Endothelial cell of umbilical vein (primary cell): ENCODE measurements at regions not wholly inside any gene's neighbourhood (a gene's known extent, or its start where the extent isn't known, plus 50 kb on each side); places are given as distances from the start of the nearest gene placed in this dataset.

ENCODE experiments used
- BruUV-seq: library from RNA; stranded (reverse); fragments of 400-500 nt; replicated peaks from 2 replicates; lab custom pipeline; 2021; lab: Mats Ljungman, UMichigan
- CTCF ChIA-PET: fragments of 300-600, 350-600 bp; sonication (Branson Sonifier 250); formaldehyde crosslinking; loops from one replicate; lab custom pipeline; 2021; ENCODE audit warnings: antibody characterized with exemption, inconsistent platforms; lab: Charles Lee
- POLR2A ChIA-PET: fragments of 300-600, 350-600 bp; sonication (Branson Sonifier 250); formaldehyde crosslinking; loops from one replicate; lab custom pipeline; 2021; ENCODE audit warnings: antibody characterized with exemption, inconsistent platforms; lab: Charles Lee
- DNase-seq: peaks from one replicate; pipeline ENCODE4 v3.0.0-alpha.2; 2011; ENCODE audit warnings: low read depth, low spot score
- FAIRE-seq: peaks from 2 replicates; lab custom pipeline; 2011; peaks lifted over from hg19 to GRCh38; lab: Jason Lieb, UNC
- H2AFZ ChIP-seq: 2 replicates; pipeline ENCODE4 v1.6.0; 2012; ENCODE audit warnings: low read depth, low read length, control low read depth, inconsistent platforms
- H3K27ac ChIP-seq: 2 replicates; pipeline ENCODE4 v1.5.1; 2011; ENCODE audit warnings: low read depth, mild to moderate bottlenecking, control low read depth, low read length, moderate library complexity; ENCODE audit not compliant: insufficient read depth
- H3K27me3 ChIP-seq, 2 experiments: 2 replicates each; pipeline versions ENCODE4 v1.6.0 to v1.6.1; 2011; ENCODE audit warnings: low read length in 2 of 2, mixed read lengths in 1 of 2; ENCODE audit not compliant: control insufficient read depth in 2 of 2, insufficient read depth in 2 of 2
- H3K36me3 ChIP-seq, 2 experiments: 2 replicates in 1 of 2; 3 replicates in 1 of 2; pipeline ENCODE4 v1.5.1; 2011; ENCODE audit warnings: low read length in 2 of 2, mild to moderate bottlenecking in 1 of 2, moderate library complexity in 1 of 2; ENCODE audit not compliant: control insufficient read depth in 2 of 2, insufficient read depth in 2 of 2; ENCODE audit errors: extremely low read depth in 1 of 2
- H3K4me1 ChIP-seq: 3 replicates; pipeline ENCODE4 v1.5.1; 2011; ENCODE audit warnings: mild to moderate bottlenecking, low read length; ENCODE audit not compliant: control insufficient read depth, insufficient read depth; ENCODE audit errors: extremely low read depth
- H3K4me2 ChIP-seq: 2 replicates; pipeline ENCODE4 v1.6.1; 2011; ENCODE audit warnings: low read length, control low read depth, mixed read lengths; ENCODE audit not compliant: insufficient read depth
- H3K4me3 ChIP-seq, 3 experiments: fragments of 200-600 bp in 1 of 3; sonication (generic), shearing (Covaris generic) in 1 of 3; replicated peaks in 1 of 3; 2 replicates each; pipeline ENCODE4 v1.5.1; 2011 to 2016; ENCODE audit warnings: control low read depth in 3 of 3, low read length in 3 of 3, mild to moderate bottlenecking in 2 of 3, inconsistent platforms in 1 of 3, low read depth in 1 of 3, moderate library complexity in 1 of 3; ENCODE audit not compliant: insufficient read depth in 1 of 3
- H3K79me2 ChIP-seq: 2 replicates; pipeline ENCODE4 v1.6.0; 2012; ENCODE audit warnings: low read length, inconsistent platforms; ENCODE audit not compliant: control insufficient read depth, insufficient read depth
- H3K9ac ChIP-seq: replicated peaks from 2 replicates; pipeline ENCODE3; 2011; ENCODE audit warnings: low read length, control low read depth; ENCODE audit not compliant: insufficient read depth; ENCODE audit errors: extremely low read depth
- H3K9me1 ChIP-seq: replicated peaks from 3 replicates; pipeline ENCODE4 v1.6.0; 2011; ENCODE audit warnings: mild to moderate bottlenecking, low read length; ENCODE audit not compliant: control insufficient read depth, insufficient read depth; ENCODE audit errors: extremely low read depth
- H3K9me3 ChIP-seq: replicated peaks from 2 replicates; pipeline ENCODE4 v1.5.1; 2012; ENCODE audit warnings: low read length, inconsistent platforms; ENCODE audit not compliant: control insufficient read depth, insufficient read depth
- H4K20me1 ChIP-seq: replicated peaks from 2 replicates; pipeline ENCODE3; 2011; ENCODE audit warnings: mild to moderate bottlenecking, low read length; ENCODE audit not compliant: control insufficient read depth, insufficient read depth; ENCODE audit errors: extremely low read depth
- FOS ChIP-seq: IDR thresholded peaks from 2 replicates; pipeline ENCODE4 v1.6.1; 2011; ENCODE audit warnings: mild to moderate bottlenecking, low read length, moderate library complexity, borderline replicate concordance; ENCODE audit not compliant: insufficient read depth
- POLR2A ChIP-seq: IDR thresholded peaks from 2 replicates; pipeline ENCODE4 v1.6.1; 2012; ENCODE audit warnings: low read depth, mild to moderate bottlenecking, control low read depth, low read length
- POLR2AphosphoS5 ChIP-seq: IDR thresholded peaks from 2 replicates; pipeline ENCODE4 v1.6.1; 2012; ENCODE audit warnings: low read depth, mild to moderate bottlenecking, control low read depth, low read length, moderate library complexity; ENCODE audit not compliant: insufficient read depth
- dilution Hi-C: fragments of 300-500 bp; cut with MboI; formaldehyde crosslinking; loops from one replicate; pipeline ENCODE4 v1.15.0; 2019; ENCODE audit warnings: low sequenced_read_pairs; ENCODE audit not compliant: extremely low pct_ligation_motif_present
- intact Hi-C: fragments of 100-400 bp; cut with micrococcal nuclease; formaldehyde crosslinking; loops from one replicate; pipeline ENCODE4 v1.10.0; 2022

- intact Hi-C loops, result no loop called here
- H3K27ac ChIP-seq, result no peak overlapping the region
- no peaks in the 10 kb centered on the region for H3K9me3 ChIP-seq
- no peak overlapping the region for H3K4me3 ChIP-seq
- no peaks in the 10 kb centered on the region for H3K79me2 ChIP-seq
- ChIA-PET CTCF (no interaction called here), POLR2A (no interaction called here)
- H3K27me3 ChIP-seq, result no peaks in the 10 kb centered on the region
- no peak for FAIRE-seq
- no peak overlapping the region for H3K4me2 ChIP-seq
- dilution Hi-C loops, result no loop called here
- no peak overlapping the region for H2AFZ ChIP-seq
- no peaks in the 10 kb centered on the region for H4K20me1 ChIP-seq
- no TSS peak for BruUV-seq
- H3K9me1 ChIP-seq, result no peaks in the 10 kb centered on the region
- H3K36me3 ChIP-seq, result no peaks in the 10 kb centered on the region
- H3K9ac ChIP-seq, result no peak overlapping the region
- no peaks in the 10 kb centered on the region for H3K4me1 ChIP-seq
- no peak for DNase-seq
- TF ChIP-seq FOS (no peak), POLR2AphosphoS5 (no peak)
Observed at GRCh38 chr6:98454809-98455322, 379.5 kb upstream of the POU3F2 start.

- Histone ChIP-seq H3K9ac (no peak overlapping the region), H3K4me3 (no peak overlapping the region), H3K4me2 (no peak overlapping the region), H3K27me3 (no peaks in the 10 kb centered on the region), H3K36me3 (no peaks in the 10 kb centered on the region), H3K9me3 (peaks cover 4% of the 10 kb centered on the region), H3K4me1 (no peaks in the 10 kb centered on the region), H3K27ac (no peak overlapping the region), H2AFZ (no peak overlapping the region), H3K9me1 (no peaks in the 10 kb centered on the region), H3K79me2 (no peaks in the 10 kb centered on the region), H4K20me1 (no peaks in the 10 kb centered on the region)
- CTCF ChIA-PET, result no interaction called here
- POLR2A ChIA-PET, result no interaction called here
- BruUV-seq, result no TSS peak
- dilution Hi-C loops (no loop called here), intact Hi-C loops (no loop called here)
- DNase-seq (no peak), FAIRE-seq (no peak)
- TF ChIP-seq POLR2A, result no peak
- no peak for TF ChIP-seq POLR2AphosphoS5
Observed at GRCh38 chr6:98458708-98459107, 375.7 kb upstream of the POU3F2 start.
